Calu3 (cell line): ENCODE measurements at regions not wholly inside any gene's neighbourhood (a gene's known extent, or its start where the extent isn't known, plus 50 kb on each side); places are given as distances from the start of the nearest gene placed in this dataset.

ENCODE experiments used
- BruUV-seq: library from RNA; stranded (reverse); fragments of 400-500 nt; replicated peaks from 2 replicates; lab custom pipeline; 2021; lab: Mats Ljungman, UMichigan
- CTCF ChIA-PET: fragments of 300-600 bp; sonication (Branson Sonifier 250); formaldehyde crosslinking; loops from one replicate; lab custom pipeline; 2022; ENCODE audit warnings: antibody characterized with exemption; lab: Charles Lee
- DNase-seq: peaks from one replicate; pipeline ENCODE4 v3.0.0; 2022
- H3K27ac Mint-ChIP-seq: one replicate; pipeline ENCODE4 v1.8.0; 2022; ENCODE audit warnings: mixed read lengths; ENCODE audit not compliant: unreplicated experiment
- H3K27me3 Mint-ChIP-seq: one replicate; pipeline ENCODE4 v1.8.0; 2022; ENCODE audit warnings: mixed read lengths; ENCODE audit not compliant: unreplicated experiment
- H3K36me3 Mint-ChIP-seq: one replicate; pipeline ENCODE4 v1.8.0; 2022; ENCODE audit warnings: mild to moderate bottlenecking, moderate library complexity, mixed read lengths; ENCODE audit not compliant: insufficient read depth, unreplicated experiment
- H3K4me1 Mint-ChIP-seq: one replicate; pipeline ENCODE4 v1.8.0; 2022; ENCODE audit warnings: mild to moderate bottlenecking, low read depth, mixed read lengths; ENCODE audit not compliant: unreplicated experiment
- H3K4me3 Mint-ChIP-seq: one replicate; pipeline ENCODE4 v1.8.0; 2022; ENCODE audit warnings: mild to moderate bottlenecking, low read depth, moderate library complexity, mixed read lengths; ENCODE audit not compliant: unreplicated experiment
- H3K9me3 Mint-ChIP-seq: one replicate; pipeline ENCODE4 v1.8.0; 2022; ENCODE audit warnings: low read depth, mixed read lengths; ENCODE audit not compliant: unreplicated experiment
- CTCF ChIP-seq: fragments of 200-600 bp; IDR thresholded peaks from one replicate; pipeline ENCODE4 v1.8.0; 2022; ENCODE audit warnings: antibody characterized with exemption; ENCODE audit not compliant: unreplicated experiment
- intact Hi-C: fragments of 100-400 bp; cut with micrococcal nuclease; formaldehyde crosslinking; loops from one replicate; pipeline ENCODE4 v1.10.0; 2022; ENCODE audit not compliant: unreplicated experiment

DNA sequence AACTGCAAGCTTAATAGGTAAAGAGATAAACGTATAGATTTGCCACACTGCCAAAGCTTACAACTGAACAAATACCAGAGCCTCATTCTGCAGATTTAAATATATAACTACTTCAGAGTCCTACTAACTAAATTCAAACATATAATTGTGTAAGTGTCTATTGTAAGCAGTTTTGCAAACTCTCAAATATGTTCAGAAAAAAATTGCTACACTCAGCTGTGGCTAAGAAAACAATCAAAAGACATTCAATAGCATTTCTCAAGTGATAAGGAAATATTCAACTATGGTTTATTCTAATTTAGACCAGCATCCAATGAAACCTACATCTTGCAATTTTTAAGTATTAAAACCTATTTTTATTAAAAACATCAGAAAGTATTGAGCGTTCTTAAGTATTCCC is 202.4 kb downstream of the KCTD12 start:
- Mint-ChIP-seq H3K4me1 (no peaks in the 10 kb centered on the region), H3K27me3 (no peaks in the 10 kb centered on the region), H3K36me3 (no peaks in the 10 kb centered on the region), H3K27ac (no peak overlapping the region), H3K9me3 (no peaks in the 10 kb centered on the region), H3K4me3 (no peak overlapping the region)
- intact Hi-C loops = no loop called here
- TF ChIP-seq CTCF = no peak
- CTCF ChIA-PET = no interaction called here
- BruUV-seq = no TSS peak
- no peak for DNase-seq

GRCh38 chr13:76683168-76683567 is 203.0 kb downstream of the KCTD12 start:
- no peak overlapping the region for H3K4me3 Mint-ChIP-seq
- H3K27ac Mint-ChIP-seq = no peak overlapping the region
- no peaks in the 10 kb centered on the region for H3K4me1 Mint-ChIP-seq
- CTCF ChIA-PET = no interaction called here
- BruUV-seq = no TSS peak
- DNase-seq = no peak
- TF ChIP-seq CTCF = no peak
- H3K9me3 Mint-ChIP-seq = no peaks in the 10 kb centered on the region
- no peaks in the 10 kb centered on the region for H3K27me3 Mint-ChIP-seq
- H3K36me3 Mint-ChIP-seq = no peaks in the 10 kb centered on the region
- intact Hi-C loops = no loop called here

- no peak for DNase-seq
- no peak overlapping the region for H3K4me3 Mint-ChIP-seq
- intact Hi-C loops = no loop called here
- CTCF ChIA-PET = no interaction called here
- BruUV-seq = no TSS peak
- H3K36me3 Mint-ChIP-seq = no peaks in the 10 kb centered on the region
- no peaks in the 10 kb centered on the region for H3K27me3 Mint-ChIP-seq
- no peak for TF ChIP-seq CTCF
- H3K9me3 Mint-ChIP-seq = no peaks in the 10 kb centered on the region
- no peak overlapping the region for H3K27ac Mint-ChIP-seq
- no peaks in the 10 kb centered on the region for H3K4me1 Mint-ChIP-seq
Measured at GRCh38 chr13:76680112-76680511, 206.1 kb downstream of the KCTD12 start.

DNA sequence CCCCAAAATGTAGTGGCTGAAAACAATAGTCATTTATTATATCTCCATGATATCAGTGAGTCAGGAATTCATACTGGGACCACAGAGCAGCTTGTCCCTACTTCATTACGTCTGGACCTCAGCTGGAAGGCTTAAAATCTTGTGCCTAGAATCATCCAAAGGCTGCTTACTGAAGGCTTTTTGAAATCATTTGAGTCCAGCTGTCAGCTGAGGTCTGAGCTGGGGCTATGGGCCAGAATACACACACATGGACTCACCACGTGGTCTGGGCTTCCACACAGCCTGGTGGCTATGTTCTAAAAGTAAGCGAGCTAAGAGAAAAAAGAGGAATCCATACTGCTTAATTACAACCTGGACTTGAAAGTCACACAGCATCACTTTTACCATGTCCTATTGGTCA is 209.2 kb downstream of the KCTD12 start:
- intact Hi-C loops = no loop called here
- no TSS peak for BruUV-seq
- DNase-seq = no peak

More for the DNA sequence above, 209.2 kb downstream of the KCTD12 start:
- no peak for TF ChIP-seq CTCF
- Mint-ChIP-seq H3K4me1 (no peaks in the 10 kb centered on the region), H3K9me3 (no peaks in the 10 kb centered on the region), H3K27me3 (no peaks in the 10 kb centered on the region), H3K27ac (no peak overlapping the region), H3K36me3 (no peaks in the 10 kb centered on the region), H3K4me3 (no peak overlapping the region)
- CTCF ChIA-PET = no interaction called here
